WTC11 (cell line): ENCODE measurements at regions not wholly inside any gene's neighbourhood (a gene's known extent, or its start where the extent isn't known, plus 50 kb on each side); places are given as distances from the start of the nearest gene placed in this dataset.

Source experiments
- ATAC-seq: fragments of 200-7000 bp; cut with Tn5 transposase; 2 replicates; pipeline ENCODE4 v1.10.0; 2021; ENCODE audit warnings: mild to moderate bottlenecking, moderate library complexity
- CTCF ChIA-PET: fragments of 300-600 bp; sonication (Branson Sonifier 250); formaldehyde crosslinking; loops from one replicate; lab custom pipeline; 2021; ENCODE audit warnings: antibody characterized with exemption; lab: Charles Lee
- POLR2A ChIA-PET: fragments of 350-600 bp; sonication (Branson Sonifier 250); formaldehyde crosslinking; loops from one replicate; lab custom pipeline; 2021; ENCODE audit warnings: antibody characterized with exemption; lab: Charles Lee
- DNase-seq: peaks from one replicate; pipeline ENCODE4 v3.0.0; 2021; ENCODE audit warnings: low spot score
- H3K27ac Mint-ChIP-seq: 2 replicates; pipeline ENCODE4 v1.8.0; 2021; ENCODE audit warnings: mixed read lengths
- H3K27me3 Mint-ChIP-seq: 2 replicates; pipeline ENCODE4 v1.8.0; 2021; ENCODE audit warnings: low read depth, mild to moderate bottlenecking, moderate library complexity, mixed read lengths
- H3K36me3 Mint-ChIP-seq: 2 replicates; pipeline ENCODE4 v1.8.0; 2021; ENCODE audit warnings: mixed read lengths
- H3K4me1 Mint-ChIP-seq: 2 replicates; pipeline ENCODE4 v1.8.0; 2022; ENCODE audit warnings: mixed read lengths
- H3K4me3 Mint-ChIP-seq: 2 replicates; pipeline ENCODE4 v1.8.0; 2021; ENCODE audit warnings: mild to moderate bottlenecking, moderate library complexity, mixed read lengths
- H3K9me3 Mint-ChIP-seq: 2 replicates; pipeline ENCODE4 v1.8.0; 2021; ENCODE audit warnings: mixed read lengths
- AFF4 ChIP-seq: sonication (generic); formaldehyde crosslinking; IDR thresholded peaks from 2 replicates; pipeline ENCODE4 v1.8.1; 2023; ENCODE audit warnings: mild to moderate bottlenecking, missing genetic modification reagents, borderline replicate concordance
- AR ChIP-seq: fragments of 250-450 bp; sonication (Bioruptor Pico); IDR thresholded peaks from 2 replicates; pipeline ENCODE4 v1.9.0; 2021; ENCODE audit warnings: mild to moderate bottlenecking
- CTCF ChIP-seq: fragments of 200-600 bp; IDR thresholded peaks from 2 replicates; pipeline ENCODE4 v1.8.0; 2022; ENCODE audit warnings: antibody characterized with exemption
- ERG ChIP-seq: fragments of 250-450 bp; sonication (Bioruptor Pico); IDR thresholded peaks from 2 replicates; pipeline ENCODE4 v1.8.0; 2021; ENCODE audit warnings: mild to moderate bottlenecking
- GABPB1 ChIP-seq: sonication (generic); formaldehyde crosslinking; IDR thresholded peaks from 2 replicates; pipeline ENCODE4 v1.8.1; 2023; ENCODE audit warnings: mild to moderate bottlenecking, missing genetic modification reagents
- GRHL2 ChIP-seq: fragments of 250-450 bp; sonication (Bioruptor Pico); IDR thresholded peaks from 2 replicates; pipeline ENCODE4 v1.8.0; 2022; ENCODE audit warnings: mild to moderate bottlenecking, moderate library complexity; ENCODE audit not compliant: insufficient replicate concordance, severe bottlenecking
- NR2C2 ChIP-seq: sonication (generic); formaldehyde crosslinking; IDR thresholded peaks from 2 replicates; pipeline ENCODE4 v1.8.0; 2022; ENCODE audit warnings: mild to moderate bottlenecking, missing genetic modification reagents
- SP1 ChIP-seq: sonication (generic); formaldehyde crosslinking; conservative IDR thresholded peaks from 2 replicates; pipeline ENCODE4 v1.8.1; 2022; ENCODE audit warnings: missing genetic modification reagents
- TEAD4 ChIP-seq: sonication (generic); formaldehyde crosslinking; IDR thresholded peaks from 2 replicates; pipeline ENCODE4 v1.8.0; 2022; ENCODE audit warnings: mild to moderate bottlenecking, missing genetic modification reagents
- ZNF138 ChIP-seq: sonication (generic); formaldehyde crosslinking; conservative IDR thresholded peaks from 2 replicates; pipeline ENCODE4 v1.8.1; 2022; ENCODE audit warnings: mild to moderate bottlenecking, moderate library complexity, missing genetic modification reagents
- ZNF263 ChIP-seq: sonication (generic); formaldehyde crosslinking; IDR thresholded peaks from 2 replicates; pipeline ENCODE4 v1.8.1; 2022; ENCODE audit warnings: low read depth, mild to moderate bottlenecking, moderate library complexity, missing genetic modification reagents

DNA sequence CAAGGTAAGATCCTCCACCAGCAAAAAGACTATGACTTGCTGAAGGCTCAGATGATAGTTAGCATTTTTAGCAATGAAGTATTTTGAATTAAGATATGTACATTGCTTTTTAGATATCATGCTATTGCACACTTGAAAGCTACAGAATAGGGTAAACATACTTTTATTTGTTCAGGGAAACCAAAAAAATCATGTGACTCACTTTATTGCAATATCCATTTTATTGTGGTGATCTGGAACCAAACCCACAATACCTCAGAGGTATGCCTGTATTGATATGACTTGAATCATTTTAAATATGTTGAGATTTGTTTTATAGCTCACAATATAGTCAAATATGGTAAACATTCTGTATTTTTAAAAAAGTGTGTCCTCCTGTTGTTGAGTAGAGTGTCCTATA lies 96.1 kb downstream of the DIO3 start:
- Mint-ChIP-seq H3K4me3 (no peak overlapping the region), H3K27ac (no peak overlapping the region), H3K27me3 (peaks cover 48% of the 10 kb centered on the region), H3K36me3 (no peaks in the 10 kb centered on the region), H3K4me1 (no peaks in the 10 kb centered on the region), H3K9me3 (no peaks in the 10 kb centered on the region)
- ATAC-seq: no peak
- ChIA-PET POLR2A (no interaction called here), CTCF (no interaction called here)
- DNase-seq: no peak
- no peak for TF ChIP-seq NR2C2
- no peak for TF ChIP-seq SP1 (CRISPR knock-in tag)
- no peak for TF ChIP-seq ZNF263
- TF ChIP-seq GRHL2 (CRISPR knock-in tag): no peak
- TF ChIP-seq TEAD4 (CRISPR knock-in tag): no peak
- TF ChIP-seq ERG (CRISPR knock-in tag): no peak
- no peak for TF ChIP-seq GABPB1

DNA sequence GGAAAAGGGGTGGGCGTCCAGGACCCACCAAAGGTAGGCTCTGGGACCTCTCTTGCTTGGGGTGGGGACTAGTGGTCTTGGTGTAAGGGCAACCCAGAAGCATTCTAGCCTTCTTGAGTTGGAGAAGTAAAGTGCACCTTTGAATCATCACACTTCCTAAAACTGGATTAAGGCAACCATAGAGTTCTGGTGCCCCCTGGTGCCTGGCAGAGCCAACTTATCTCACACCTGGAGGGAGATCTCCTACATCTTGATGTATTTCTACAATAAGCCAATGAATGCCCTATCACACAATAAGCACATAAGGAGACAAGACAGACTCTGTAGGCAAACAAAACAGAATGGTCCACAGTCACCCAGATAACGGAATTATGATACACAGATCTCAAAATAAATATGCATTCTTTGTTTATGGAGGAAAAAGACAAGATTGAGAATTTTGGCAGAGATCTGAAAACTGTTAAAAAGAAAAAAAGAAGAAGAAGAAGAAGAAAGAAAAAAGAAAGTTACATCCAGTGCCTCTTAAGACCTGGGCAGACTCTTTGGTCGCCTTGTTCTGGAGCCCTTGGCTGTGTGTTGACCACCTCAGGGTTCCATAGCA lies 95.9 kb upstream of the PPP2R5C start:
- ChIA-PET CTCF (interaction anchor here (0.6 to 0.7 kb wide), 3 partner anchors 10 to 761 kb away, joined by 3 to 4 read pairs (median 3); no protein-coding TSS in a partner anchor), POLR2A (no interaction called here)
- no peak for TF ChIP-seq ZNF138 (CRISPR knock-in tag)
- TF ChIP-seq CTCF: 0 out of 2 replicates have a peak, but pooled peaks have one; percentile 40
- Mint-ChIP-seq H3K27me3 (peaks cover 33% of the 10 kb centered on the region), H3K4me3 (no peak overlapping the region), H3K9me3 (peaks cover 31% of the 10 kb centered on the region), H3K27ac (no peak overlapping the region), H3K36me3 (peaks cover 6% of the 10 kb centered on the region; the same call in 1 of the 2 replicates), H3K4me1 (no peaks in the 10 kb centered on the region)
- DNase-seq: peak; percentile 66
- ATAC-seq: peak; percentile 70

- peaks cover 38% of the 10 kb centered on the region for H3K9me3 Mint-ChIP-seq
- peaks cover 6% of the 10 kb centered on the region; the same call in 1 of the 2 replicates for H3K36me3 Mint-ChIP-seq
- ChIA-PET POLR2A (interaction anchor here (0.7 kb wide), 1 partner anchor 891 kb away, joined by 3 read pairs; no protein-coding TSS in a partner anchor), CTCF (interaction anchor here (0.8 kb wide), 1 partner anchor 11 kb away, joined by 5 read pairs; no protein-coding TSS in a partner anchor)
- H3K4me1 Mint-ChIP-seq: no peaks in the 10 kb centered on the region
- DNase-seq: no peak
- TF ChIP-seq AR (CRISPR knock-in tag): no peak
- TF ChIP-seq SP1 (CRISPR knock-in tag): no peak
- TF ChIP-seq AFF4 (CRISPR knock-in tag): no peak
- H3K4me3 Mint-ChIP-seq: no peak overlapping the region
- peaks cover 30% of the 10 kb centered on the region for H3K27me3 Mint-ChIP-seq
- no peak overlapping the region for H3K27ac Mint-ChIP-seq
- no peak for ATAC-seq
Observed at GRCh38 chr14:101666264-101666663, 95.2 kb upstream of the PPP2R5C start.
